Colonic mucosa (tissue), 4 donors: ENCODE measurements at regions not wholly inside any gene's neighbourhood (a gene's known extent, or its start where the extent isn't known, plus 50 kb on each side); places are given as distances from the start of the nearest gene placed in this dataset.
A peak's percentile ranks its signal among the peaks of the same experiment; 100 is the strongest.

Experiments
- DNase-seq: peaks from one replicate; pipeline ENCODE4 v3.0.0-alpha.2; 2020
- H3K27ac ChIP-seq: fragments of 200-600 bp; one replicate; pipeline ENCODE4 v1.8.0; 2021
- H3K27me3 ChIP-seq: fragments of 200-600 bp; one replicate; pipeline ENCODE4 v1.8.0; 2021
- H3K36me3 ChIP-seq: fragments of 200-600 bp; one replicate; pipeline ENCODE4 v1.8.0; 2021
- H3K4me1 ChIP-seq: fragments of 200-600 bp; one replicate; pipeline ENCODE4 v1.8.0; 2021; ENCODE audit warnings: mild to moderate bottlenecking
- H3K4me3 ChIP-seq: fragments of 200-600 bp; one replicate; pipeline ENCODE4 v1.8.0; 2021
- H3K9ac ChIP-seq, 2 donors: one replicate each; pipeline ENCODE4 v1.7.0; 2013; ENCODE audit warnings: control low read depth in 2 of 2, low read depth in 2 of 2, low read length in 2 of 2
- H3K9me3 ChIP-seq: fragments of 200-600 bp; one replicate; pipeline ENCODE4 v1.8.0; 2021
- intact Hi-C: fragments of 100-400 bp; cut with DNase I; formaldehyde crosslinking; loops from one replicate; pipeline ENCODE4 v1.14.1; 2022
- TF ChIP-seq, protein P1 (sequence below): fragments of 200-600 bp; IDR thresholded peaks from one replicate; pipeline ENCODE4 v1.8.0; 2022; ENCODE audit warnings: antibody characterized with exemption, mild to moderate bottlenecking
- donor health status: healthy.
- donor health status: DM: no; HTN: no; CAD: no.
- donor health status: DM: no; HTN: no; CAD: no.

DNA sequence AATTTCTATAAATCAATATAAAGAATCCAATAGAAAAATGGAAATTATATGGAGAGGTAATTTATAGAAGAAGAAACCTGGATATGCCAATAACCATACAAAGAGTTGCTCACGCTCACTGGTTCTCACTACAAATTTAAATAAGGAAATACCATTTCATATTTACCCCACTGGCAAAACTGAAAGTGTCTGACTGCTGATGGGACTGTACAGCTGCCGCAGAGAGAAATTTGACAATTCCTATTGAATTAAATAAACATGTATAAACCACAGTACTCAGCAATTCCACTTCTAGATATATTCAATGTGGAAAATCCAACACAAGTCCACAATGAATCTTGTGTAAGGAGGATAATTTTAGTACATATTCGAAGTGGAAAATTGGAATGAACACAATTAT, 830.4 kb upstream of the GRAMD2B start:
- Histone ChIP-seq H3K4me3 (no peak overlapping the region), H3K4me1 (no peaks in the 10 kb centered on the region), H3K36me3 (no peaks in the 10 kb centered on the region), H3K27ac (no peak overlapping the region), H3K27me3 (no peaks in the 10 kb centered on the region), H3K9me3 (no peaks in the 10 kb centered on the region), H3K9ac (no peak overlapping the region)
- intact Hi-C loops: no loop called here
- no peak for DNase-seq
- TF ChIP-seq, protein P1, sequence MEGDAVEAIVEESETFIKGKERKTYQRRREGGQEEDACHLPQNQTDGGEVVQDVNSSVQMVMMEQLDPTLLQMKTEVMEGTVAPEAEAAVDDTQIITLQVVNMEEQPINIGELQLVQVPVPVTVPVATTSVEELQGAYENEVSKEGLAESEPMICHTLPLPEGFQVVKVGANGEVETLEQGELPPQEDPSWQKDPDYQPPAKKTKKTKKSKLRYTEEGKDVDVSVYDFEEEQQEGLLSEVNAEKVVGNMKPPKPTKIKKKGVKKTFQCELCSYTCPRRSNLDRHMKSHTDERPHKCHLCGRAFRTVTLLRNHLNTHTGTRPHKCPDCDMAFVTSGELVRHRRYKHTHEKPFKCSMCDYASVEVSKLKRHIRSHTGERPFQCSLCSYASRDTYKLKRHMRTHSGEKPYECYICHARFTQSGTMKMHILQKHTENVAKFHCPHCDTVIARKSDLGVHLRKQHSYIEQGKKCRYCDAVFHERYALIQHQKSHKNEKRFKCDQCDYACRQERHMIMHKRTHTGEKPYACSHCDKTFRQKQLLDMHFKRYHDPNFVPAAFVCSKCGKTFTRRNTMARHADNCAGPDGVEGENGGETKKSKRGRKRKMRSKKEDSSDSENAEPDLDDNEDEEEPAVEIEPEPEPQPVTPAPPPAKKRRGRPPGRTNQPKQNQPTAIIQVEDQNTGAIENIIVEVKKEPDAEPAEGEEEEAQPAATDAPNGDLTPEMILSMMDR: no peak

DNA sequence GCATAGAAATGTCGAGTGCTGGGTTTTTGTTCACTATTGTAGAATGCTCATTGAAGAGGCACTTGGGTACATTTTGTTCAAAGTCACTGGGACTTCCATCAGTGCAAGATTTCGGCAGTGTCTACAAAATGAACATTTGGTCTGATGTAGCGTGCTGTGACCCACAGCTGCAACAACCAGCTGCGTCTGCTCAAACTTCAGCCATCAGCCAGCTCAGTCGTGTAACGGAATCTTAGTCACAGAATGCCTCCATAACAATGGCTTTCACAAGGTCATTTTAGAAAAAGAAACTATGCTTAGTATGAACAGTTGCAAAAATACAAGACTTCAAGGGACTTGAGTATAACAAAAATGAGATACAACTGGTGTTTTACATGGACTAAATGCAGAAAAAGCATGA, 828.1 kb upstream of the GRAMD2B start:
- H3K4me1 ChIP-seq: no peaks in the 10 kb centered on the region
- H3K4me3 ChIP-seq: no peak overlapping the region
- TF ChIP-seq, protein P1: no peak
- no peak overlapping the region for H3K9ac ChIP-seq
- no peaks in the 10 kb centered on the region for H3K27me3 ChIP-seq
- no peaks in the 10 kb centered on the region for H3K36me3 ChIP-seq
- H3K27ac ChIP-seq: no peak overlapping the region
- DNase-seq: peak; percentile 42
- intact Hi-C loops: no loop called here
- no peaks in the 10 kb centered on the region for H3K9me3 ChIP-seq

DNA sequence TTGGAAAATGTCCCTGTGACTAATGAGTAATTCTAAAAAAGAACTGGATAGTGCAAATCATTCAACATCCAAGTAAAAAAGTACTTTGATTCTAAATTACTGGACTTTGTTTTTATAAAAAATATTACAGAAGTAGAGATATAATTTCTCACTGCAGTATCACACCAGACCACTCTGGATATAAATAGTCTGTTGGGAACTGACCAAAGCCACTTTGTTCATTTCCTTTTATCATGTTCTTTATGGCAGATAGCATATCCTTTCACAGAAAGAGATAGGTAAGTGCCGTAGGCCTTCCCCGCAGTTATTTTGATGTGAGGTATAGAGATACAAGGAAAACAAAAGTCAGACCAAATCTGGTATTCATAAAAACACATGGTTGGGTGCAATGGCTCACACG, 827.4 kb upstream of the GRAMD2B start:
- H3K9me3 ChIP-seq: no peaks in the 10 kb centered on the region
- H3K27ac ChIP-seq: no peak overlapping the region
- H3K4me3 ChIP-seq: no peak overlapping the region
- TF ChIP-seq, protein P1: no peak
- no peak overlapping the region for H3K9ac ChIP-seq
- DNase-seq: no peak
- H3K36me3 ChIP-seq: no peaks in the 10 kb centered on the region
- H3K4me1 ChIP-seq: no peaks in the 10 kb centered on the region
- H3K27me3 ChIP-seq: no peaks in the 10 kb centered on the region
- intact Hi-C loops: no loop called here

DNA sequence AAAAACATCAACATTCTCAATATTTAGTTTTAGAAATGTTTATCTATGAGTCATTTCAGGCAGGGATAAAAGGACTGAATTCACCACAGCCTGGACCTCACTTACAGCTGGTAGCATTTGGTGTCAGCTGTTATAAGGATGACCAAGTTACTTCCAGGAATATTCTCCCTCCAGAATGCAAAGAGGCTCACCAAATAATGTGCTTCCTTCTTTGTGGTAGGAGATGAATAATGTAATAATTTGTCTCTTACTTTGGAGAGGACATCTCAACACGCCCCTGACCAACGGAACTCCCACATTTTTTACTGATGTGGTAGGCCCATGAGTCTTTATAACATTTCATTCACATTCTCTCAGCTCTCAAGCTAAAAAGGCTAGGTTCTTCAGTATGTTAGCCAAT, 825.9 kb upstream of the GRAMD2B start:
- Histone ChIP-seq H3K4me1 (no peaks in the 10 kb centered on the region), H3K27me3 (no peaks in the 10 kb centered on the region), H3K36me3 (no peaks in the 10 kb centered on the region), H3K4me3 (no peak overlapping the region), H3K27ac (no peak overlapping the region), H3K9ac (no peak overlapping the region), H3K9me3 (no peaks in the 10 kb centered on the region)
- TF ChIP-seq, protein P1: no peak
- DNase-seq: no peak
- intact Hi-C loops: no loop called here

DNA sequence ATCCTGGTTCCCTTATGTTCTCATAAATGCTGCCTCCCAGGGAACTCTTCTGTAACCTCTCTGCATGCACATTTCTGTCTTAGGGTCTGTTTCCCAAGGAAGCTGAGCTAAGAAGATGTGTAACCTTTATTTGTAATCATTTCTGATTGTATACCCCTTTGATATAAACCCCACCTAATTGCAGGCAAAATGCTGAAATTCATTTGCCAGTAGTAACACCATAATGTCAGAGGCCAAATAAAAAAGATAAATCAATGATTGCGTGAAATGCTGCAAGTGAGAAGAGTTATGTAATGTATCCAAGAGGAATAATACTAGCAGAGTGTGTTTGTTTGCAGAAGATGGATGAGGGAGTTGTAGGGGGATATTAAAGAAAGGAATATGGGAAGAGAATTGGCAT, 822.6 kb upstream of the GRAMD2B start:
- DNase-seq: no peak
- Histone ChIP-seq H3K27ac (no peak overlapping the region), H3K9me3 (no peaks in the 10 kb centered on the region), H3K9ac (no peak overlapping the region), H3K36me3 (no peaks in the 10 kb centered on the region), H3K27me3 (no peaks in the 10 kb centered on the region), H3K4me3 (no peak overlapping the region), H3K4me1 (no peaks in the 10 kb centered on the region)
- TF ChIP-seq, protein P1: no peak
- intact Hi-C loops: no loop called here

DNA sequence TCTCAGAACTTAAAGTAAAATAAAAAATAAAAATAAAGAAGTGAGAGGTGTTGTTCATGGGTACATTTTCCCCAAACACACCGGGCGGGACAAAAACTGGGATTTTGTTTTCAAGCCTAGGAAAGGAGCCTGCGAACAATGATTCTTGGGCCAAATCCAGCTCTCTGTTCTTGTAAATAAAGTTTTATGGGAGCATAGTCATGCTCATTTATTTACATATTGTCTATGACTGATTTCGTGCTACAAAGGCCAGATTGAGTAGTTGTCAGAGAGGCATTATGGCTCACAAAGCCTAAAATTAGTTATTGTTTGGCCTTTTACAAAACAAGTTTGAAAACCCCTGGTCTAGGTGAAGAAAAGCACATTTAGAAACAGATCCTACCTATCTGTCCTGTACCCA, 821.0 kb upstream of the GRAMD2B start:
- no peaks in the 10 kb centered on the region for H3K27me3 ChIP-seq
- DNase-seq: peak; percentile 43
- no peak overlapping the region for H3K4me3 ChIP-seq
- H3K27ac ChIP-seq: no peak overlapping the region
- no peak overlapping the region for H3K9ac ChIP-seq
- TF ChIP-seq, protein P1: no peak
- no peaks in the 10 kb centered on the region for H3K4me1 ChIP-seq
- no peaks in the 10 kb centered on the region for H3K9me3 ChIP-seq
- intact Hi-C loops: no loop called here
- H3K36me3 ChIP-seq: no peaks in the 10 kb centered on the region
